HG03108 (cell line): ENCODE measurements at regions not wholly inside any gene's neighbourhood (a gene's known extent, or its start where the extent isn't known, plus 50 kb on each side); places are given as distances from the start of the nearest gene placed in this dataset.
"Not testable (repeated sequence)": the region's sequence is repeated elsewhere in the genome, so short reads cannot be mapped to it uniquely, and the experiment has no call there.

Experiments
- ATAC-seq: cut with Tn5 transposase; IDR thresholded peaks from one replicate; pipeline ENCODE4 v1.9.1; 2021; ENCODE audit warnings: moderate library complexity; ENCODE audit not compliant: unreplicated experiment

DNA sequence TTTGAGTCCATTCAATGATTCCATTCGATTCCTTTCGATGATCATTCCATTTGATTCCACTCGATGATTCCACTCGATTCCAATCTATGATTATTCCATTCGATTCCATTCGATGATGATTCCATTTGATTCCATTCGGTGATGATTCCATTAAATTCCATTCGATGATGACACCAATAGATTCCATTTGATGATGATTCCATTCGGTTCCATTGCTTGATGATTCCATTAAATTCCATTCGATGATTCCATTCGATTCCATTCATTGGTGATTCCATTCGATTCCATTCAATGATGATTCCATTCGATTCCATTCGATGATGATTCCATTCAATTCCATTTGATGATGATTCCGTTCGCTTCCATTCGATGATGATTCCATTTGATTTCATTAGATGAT is 1104.1 kb downstream of the RPIA start:
- ATAC-seq, result not testable (repeated sequence)

DNA sequence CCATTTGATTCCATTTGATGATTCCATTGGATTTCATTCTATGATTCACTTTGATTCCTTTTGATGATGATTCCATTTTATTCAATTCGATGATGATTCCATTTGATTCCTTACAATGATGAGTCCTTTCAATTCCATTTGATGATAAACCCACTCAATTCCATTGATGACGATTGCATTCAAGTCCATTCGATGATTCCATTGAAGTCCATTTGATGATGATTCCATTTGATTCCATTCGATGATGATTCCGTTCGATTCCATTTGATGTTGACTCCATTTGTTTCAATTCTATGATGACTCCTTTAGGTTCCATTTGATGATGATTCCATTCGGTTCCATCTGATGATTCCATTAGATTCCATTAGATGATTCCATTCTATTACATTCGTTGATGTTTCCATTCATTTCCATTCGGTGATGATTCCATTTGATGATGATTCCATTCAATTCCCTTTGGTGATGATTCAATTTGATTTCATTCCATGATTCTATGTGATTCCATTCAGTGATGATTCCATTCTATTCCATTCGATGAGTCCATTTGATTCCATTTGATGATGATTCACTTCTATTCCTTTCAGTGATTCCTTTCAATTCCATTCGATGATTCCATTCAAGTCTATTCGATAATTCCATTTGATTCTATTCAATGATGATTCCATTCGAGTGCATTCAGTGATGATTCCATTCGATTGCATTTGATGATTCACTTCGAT is 1106.0 kb downstream of the RPIA start:
- no peak for ATAC-seq

DNA sequence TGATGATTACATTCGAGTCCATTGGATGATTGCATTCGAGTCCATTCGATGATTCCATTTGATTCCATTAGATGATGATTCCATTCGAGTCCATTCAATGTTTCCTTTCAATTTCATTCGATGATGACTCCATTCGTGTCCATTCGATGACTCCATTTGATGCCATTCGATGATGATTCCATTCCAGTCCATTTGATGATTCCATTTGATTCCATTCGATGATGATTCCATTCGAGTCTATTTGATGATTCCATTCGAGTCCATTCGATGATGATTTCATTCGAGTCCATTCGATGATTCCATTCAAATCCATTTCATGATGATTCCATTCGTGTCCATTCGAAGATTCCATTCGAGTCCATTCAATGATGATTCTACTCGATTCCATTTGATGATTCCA is 1109.7 kb downstream of the RPIA start:
- ATAC-seq, result not testable (repeated sequence)

DNA sequence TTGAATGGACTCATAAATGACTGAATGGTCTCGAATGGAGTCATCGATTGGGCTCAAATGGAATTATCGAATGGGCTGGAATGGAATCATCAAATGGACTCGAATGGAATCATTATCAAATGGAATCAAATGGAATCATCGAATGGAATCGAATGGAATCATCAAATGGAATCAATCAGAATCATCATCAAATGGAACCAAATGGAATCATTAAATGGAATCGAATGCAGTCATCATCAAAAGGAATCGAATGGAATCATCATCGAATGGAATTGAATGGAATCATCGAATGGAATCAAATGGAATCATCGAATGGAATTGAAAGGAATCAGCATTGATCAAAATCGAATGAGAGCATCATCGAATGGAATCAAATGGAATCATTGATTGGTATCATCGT is 1114.9 kb downstream of the RPIA start:
- not testable (repeated sequence) for ATAC-seq

DNA sequence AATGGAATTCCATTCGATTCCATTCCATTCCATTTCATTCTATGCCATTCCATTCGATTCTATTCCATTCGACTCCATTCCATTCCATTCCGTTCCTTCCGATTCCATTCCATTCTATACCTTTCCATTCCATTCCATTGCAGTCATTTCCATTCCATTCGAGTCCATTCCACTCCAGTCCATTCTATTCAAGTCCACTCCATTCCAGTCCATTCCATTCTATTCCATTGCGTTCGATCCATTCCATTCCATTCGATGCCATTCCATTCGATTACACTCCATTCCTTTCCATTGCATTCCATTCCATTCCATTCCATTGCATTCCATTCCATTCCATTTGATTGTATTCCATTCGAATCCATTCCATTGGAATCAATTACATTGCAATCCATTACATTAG is 1119.8 kb downstream of the RPIA start:
- ATAC-seq, result no peak

DNA sequence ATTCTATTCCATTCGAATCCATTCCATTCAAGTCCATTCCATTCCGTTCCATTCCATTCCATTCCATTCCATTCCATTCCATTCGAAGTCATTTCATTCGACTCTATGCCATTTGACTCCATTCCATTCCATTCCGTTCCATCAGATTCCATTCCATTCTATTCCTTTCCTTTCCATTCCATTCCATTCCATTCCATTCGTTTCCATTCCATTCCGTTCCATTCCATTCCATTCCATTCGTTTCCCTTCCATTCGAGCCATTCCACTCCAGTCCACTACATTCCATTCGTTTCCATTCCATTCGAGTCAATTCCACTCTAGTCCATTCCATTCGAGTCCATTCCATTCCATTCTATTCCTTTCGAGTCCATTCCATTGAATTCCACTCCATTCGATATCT is 1120.4 kb downstream of the RPIA start:
- not testable (repeated sequence) for ATAC-seq

DNA sequence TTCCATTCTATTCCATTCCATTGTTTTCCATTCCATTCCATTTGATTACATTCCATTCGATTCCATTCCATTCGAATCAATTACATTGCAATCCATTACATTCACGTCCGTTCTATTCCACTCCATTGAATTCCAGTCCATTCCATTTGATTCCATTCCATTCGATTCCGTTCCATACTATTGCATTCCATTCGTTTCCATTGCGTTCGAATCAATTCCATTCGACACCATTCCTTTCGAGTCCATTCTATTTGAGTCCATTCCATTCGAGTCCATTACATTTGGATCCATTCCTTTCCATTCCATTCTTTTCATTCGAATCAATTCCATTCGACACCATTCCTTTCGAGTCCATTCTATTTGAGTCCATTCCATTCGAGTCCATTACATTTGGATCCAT is 1122.9 kb downstream of the RPIA start:
- ATAC-seq, result not testable (repeated sequence)

DNA sequence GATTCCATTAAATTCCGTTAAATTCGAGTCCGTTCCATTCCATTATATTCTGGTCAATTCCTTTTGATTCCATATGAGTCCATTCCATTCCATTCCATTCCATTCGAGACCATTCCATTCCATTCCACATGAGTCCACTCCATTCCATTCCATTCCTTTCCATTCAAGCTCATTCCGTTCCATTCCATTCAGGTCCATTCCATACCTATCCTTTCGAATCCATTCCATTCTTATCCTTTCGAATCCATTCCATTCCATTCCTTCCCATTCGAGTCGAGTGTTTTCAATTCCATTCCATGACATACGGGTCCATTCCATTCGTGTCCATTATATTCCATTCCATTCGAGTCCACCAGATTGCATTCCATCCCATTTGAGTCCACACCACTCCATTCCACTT is 1127.4 kb downstream of the RPIA start:
- no peak for ATAC-seq

DNA sequence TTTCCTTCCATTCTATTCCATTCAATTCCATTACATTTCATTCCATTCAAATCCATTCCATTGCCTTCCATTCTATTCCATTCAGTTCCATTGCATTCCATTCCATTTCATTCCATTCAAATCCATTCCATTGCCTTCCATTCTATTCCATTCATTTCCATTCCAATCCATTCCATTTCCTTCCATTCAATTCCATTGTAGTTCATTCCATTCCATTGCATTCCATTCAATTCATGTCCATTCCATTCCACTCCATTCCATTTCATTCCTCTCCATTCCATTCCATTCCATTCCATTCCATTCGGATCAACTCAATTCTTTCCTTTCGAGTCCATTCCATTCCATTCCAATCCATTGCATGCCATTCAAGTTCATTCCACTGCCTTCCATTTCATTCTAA is 1128.3 kb downstream of the RPIA start:
- ATAC-seq, result no peak

DNA sequence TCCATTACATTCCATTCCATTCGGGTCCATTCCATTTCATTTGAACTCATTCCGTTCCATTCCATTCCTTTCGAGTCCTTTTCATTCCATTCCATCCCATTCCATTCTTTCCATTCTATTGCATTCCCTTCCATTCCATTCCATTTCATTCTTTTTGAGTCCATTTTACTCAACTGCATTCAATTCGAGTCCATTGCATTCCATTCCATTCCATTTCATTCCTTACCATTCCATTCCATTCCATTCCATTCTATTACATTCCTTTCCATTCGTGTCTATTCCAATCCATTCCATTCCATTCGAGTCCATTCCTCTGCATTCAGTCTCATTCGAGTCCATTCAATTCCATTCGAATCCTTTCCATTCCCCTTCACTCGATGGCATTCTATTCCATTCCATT is 1128.8 kb downstream of the RPIA start:
- ATAC-seq, result no peak

DNA sequence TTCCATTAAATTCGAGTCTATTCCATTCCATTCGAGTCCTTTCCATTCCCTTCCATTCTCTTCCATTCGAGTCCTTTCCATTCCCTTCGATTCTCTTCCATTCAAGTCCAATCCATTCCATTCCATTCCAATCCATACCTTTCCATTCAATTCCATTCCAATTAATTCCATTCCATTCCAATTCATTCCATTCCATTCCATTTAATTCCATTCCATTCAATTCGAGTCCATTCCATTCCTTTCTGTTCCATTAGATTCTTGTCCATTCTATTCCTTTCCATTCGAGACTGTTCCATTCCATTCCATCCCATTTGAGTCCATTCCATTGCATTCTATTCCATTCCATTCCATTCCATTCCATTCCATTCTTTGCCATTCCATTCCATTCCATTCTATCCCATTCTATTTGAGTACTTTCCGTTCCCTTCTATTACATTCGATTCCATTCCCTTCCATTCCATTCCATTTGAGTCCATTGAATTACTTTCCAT is 1130.0 kb downstream of the RPIA start:
- ATAC-seq, result no peak

DNA sequence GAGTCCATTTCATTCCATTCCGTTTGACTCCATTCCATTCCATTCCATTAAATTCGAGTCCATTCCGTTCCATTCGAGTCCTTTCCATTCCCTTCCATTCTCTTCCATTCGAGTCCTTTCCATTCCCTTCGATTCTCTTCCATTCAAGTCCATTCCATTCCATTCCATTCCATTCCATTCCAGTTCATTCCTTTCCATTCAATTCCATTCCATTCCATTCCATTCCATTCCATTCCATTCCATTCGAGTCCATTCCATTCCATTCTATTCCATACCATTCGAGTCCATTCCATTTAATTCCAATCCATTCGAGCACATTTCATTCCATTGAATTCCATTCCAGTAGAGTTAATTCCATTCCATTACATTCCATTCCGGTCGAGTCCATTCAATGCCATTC is 1130.9 kb downstream of the RPIA start:
- not testable (repeated sequence) for ATAC-seq

DNA sequence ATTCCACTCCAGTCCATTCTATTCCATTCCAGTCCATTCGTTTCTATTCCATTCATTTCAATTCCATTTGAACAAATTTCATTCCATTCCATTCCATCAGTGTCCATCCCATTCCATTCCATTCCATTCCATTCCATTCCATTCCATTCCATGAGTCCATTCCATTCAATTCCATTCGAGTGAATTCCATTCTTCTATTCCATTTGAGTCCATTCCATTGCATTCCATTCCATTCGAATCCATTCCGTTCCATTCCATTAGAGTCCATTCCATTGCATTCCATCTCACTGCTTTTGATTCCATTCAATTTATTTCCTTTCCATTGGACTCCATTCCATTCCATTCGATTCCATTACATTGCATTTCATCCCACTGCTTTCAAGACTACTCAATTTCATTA is 1132.1 kb downstream of the RPIA start:
- no peak for ATAC-seq

DNA sequence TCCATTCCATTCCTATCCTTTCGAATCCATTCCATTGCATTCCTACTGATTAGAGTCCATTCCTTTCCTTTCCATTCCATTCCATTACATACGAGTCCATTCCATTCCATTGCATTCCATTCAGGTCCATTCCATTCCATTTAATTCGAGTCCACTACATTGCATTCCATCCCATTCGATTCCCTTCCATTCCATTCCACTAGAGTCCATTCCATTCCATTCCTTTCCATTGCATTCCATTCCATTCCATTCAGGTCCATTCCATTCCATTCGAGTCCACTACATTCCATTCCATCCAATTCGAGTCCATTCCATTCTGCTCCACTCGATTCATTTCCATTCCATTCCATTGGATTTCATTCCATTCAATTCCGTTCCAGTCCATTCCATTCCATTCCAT is 1133.6 kb downstream of the RPIA start:
- ATAC-seq, result no peak

DNA sequence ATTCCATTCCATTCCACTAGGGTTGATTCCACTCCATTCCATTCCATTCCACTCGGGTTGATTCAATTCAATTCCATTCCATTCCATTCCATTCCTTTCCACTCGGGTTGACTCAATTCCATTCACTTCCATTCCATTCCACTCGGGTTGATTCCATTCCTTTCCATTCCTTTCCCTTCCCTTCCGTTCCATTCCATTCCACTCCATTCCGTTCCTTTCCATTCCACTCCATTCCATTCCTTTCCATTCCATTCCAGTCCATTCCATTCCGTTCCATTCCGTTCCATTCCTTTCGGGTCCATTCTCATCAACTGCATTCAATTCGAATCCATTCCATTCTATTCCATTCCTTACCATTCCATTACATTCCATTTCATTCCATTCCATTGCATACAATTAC is 1135.3 kb downstream of the RPIA start:
- ATAC-seq, result not testable (repeated sequence)

DNA sequence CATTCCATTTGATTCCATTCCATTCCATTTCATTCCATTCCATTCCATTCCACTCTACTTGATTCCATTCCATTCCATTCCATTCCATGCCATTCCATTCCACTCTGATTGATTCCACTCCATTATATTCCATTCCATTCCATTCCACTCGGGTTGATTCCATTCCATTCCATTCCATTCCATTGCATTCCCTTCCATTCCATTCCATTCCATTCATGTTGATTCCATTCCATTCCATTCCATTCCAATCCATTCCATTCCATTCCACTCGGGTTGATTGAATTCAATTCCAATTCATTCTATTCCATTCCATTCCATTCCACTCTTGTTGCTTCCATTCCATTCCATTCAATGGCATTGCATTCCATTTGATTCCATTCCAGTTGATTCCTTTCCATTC is 1136.4 kb downstream of the RPIA start:
- not testable (repeated sequence) for ATAC-seq

DNA sequence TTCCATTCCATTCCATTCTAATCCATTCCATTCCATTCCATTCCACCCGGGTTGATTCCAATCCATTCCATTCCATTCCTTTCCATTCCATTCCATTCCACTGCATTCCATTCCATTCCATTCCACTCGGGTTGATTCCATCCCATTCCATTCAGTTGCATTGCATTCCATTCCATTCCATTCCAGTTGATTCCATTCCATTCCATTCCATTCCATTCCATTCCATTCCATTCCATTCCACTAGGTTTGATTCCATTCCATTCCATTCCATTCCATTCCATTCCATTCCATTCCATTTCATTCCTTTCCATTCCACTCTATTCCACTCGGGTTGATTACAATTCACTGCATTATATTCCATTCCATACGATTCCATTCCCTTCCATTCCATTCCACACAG is 1136.9 kb downstream of the RPIA start:
- ATAC-seq, result not testable (repeated sequence)

DNA sequence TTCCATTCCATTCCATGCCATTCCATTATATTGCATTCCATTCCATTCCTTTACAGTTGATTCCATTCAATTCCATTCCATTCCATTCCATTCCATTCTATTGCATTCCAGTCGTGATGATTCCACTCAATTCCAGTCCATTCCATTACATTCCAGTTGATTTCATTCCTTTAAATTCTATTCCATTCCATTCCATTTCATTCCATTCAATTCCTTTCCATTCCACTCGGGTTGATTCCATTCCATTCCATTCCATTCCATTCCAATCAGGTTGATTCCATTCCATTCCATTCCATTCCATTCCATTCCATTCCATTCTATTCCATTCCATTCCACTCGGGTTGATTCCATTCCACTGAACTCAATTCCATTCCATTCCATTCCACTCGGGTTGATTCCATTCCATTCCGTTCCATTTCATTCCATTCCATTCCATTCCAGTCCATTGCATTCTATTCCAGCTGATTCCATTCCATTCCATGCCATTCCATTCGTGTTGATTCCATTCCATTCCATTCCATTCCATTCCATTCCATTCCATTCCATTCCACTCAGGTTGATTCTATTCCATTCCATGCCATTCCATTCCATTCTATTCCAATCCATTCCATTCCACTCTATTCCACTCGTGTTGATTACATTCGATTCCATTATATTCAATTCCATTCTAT is 1137.6 kb downstream of the RPIA start:
- not testable (repeated sequence) for ATAC-seq

DNA sequence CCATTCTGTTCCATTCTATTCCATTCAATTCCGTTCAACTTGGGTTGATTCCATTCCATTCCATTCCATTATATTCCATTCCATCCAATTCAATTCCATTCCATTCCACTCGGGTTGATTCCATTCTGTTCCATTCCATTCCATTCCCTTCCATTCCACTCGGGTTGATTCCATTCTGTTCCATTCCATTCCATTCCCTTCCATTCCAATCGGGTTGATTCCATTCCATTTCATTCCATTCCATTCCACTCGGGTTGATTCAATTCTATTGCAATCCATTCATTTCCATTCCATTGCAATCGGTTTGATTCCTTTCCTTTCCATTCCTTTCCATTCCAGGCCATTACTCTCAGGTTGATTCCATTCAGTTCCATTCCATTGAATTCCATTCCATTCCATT is 1138.4 kb downstream of the RPIA start:
- no peak for ATAC-seq

DNA sequence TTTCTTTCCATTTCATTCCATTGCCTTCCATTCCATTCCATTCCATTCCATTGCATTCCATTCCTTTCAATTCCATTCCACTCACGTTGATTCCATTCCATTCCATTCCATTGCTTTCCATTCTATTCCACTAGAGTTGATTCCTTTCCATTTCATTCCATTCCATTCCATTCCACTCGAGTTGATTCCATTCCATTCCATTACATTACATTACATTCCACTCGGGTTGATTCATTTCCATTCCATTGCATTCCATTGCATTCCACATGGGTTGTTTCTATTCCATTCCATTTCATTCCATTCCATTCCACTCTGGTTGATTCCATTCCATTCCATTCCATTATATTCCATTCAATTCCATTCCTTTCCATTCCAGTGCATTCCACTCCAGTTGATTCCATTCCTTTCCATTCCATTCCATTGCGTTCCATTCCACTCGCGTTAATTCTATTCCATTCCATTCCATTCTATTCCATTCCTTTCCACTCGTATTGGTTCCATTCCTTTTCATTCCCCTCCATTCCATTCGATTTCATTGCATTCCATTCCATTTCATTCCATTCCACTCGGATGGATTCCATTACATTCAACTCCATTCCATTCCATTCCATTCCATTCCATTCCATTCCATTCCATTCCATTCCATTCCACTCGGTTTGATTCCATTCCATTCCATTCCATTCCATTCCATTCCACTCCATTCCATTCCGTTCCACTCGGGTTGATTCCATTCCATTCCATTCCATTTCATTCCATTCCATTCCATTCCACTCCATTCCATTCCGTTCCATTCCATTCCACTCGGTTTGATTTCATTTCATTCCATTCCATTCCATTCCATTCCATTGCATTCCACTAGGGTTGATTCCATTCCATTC is 1139.1 kb downstream of the RPIA start:
- ATAC-seq, result peak; percentile 45

DNA sequence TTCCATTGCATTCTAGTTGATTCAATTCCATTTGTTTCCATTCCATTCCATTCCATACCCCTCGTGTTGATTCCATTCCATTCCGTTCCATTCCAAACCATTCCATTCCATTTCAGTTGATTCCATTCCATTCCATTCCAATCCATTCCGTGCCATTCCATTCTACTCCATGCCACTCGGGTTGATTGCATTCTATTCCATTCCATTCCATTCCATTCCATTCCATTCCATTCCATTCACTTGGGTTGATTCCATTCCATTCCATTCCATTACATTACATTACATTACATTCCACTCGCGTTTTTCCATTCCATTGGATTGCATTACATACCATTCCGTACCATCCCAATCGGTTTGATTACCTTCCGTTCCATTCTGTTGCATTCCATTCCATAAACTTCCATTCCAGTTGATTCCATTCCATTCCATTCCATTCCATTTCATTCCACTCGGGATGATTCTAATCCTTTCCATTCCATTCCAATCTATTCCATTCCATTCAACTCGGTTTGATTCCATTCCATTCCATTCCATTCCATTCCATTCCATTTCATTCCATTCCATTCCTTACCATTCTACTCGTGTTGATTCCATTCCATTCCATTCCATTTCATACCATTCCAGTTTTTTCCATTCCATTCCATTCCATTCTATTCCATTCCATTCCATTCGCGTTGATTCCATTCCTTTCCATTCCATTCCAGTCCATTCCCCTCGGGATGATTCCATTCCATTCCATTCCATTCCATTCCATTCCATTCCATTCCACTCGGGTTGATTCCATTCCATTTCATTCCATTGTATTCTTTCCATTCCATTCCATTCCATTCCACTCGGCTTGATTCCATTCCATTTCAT is 1140.4 kb downstream of the RPIA start:
- ATAC-seq, result no peak
